B cell (primary cell): ENCODE measurements at regions not wholly inside any gene's neighbourhood (a gene's known extent, or its start where the extent isn't known, plus 50 kb on each side); places are given as distances from the start of the nearest gene placed in this dataset.

Experiments used
- CTCF ChIP-seq: fragments of 200-600 bp; IDR thresholded peaks from one replicate; pipeline ENCODE4 v1.8.0; 2022; ENCODE audit warnings: antibody characterized with exemption, mild to moderate bottlenecking
- EZH2 ChIP-seq: IDR thresholded peaks from 2 replicates; pipeline ENCODE4 v1.6.1; 2012; ENCODE audit warnings: borderline replicate concordance, low read depth, mild to moderate bottlenecking, moderate library complexity, low read length; ENCODE audit not compliant: insufficient read depth, poor library complexity, severe bottlenecking

GRCh38 chr16:9318764-9319163 lies 227.3 kb downstream of the HAPSTR1 start:
- TF ChIP-seq CTCF (no peak), EZH2 (no peak)
